H9 (cell line): ENCODE measurements at regions not wholly inside any gene's neighbourhood (a gene's known extent, or its start where the extent isn't known, plus 50 kb on each side); places are given as distances from the start of the nearest gene placed in this dataset.

ENCODE experiments used
- DNase-seq: peaks from one replicate; pipeline ENCODE4 v3.0.0-alpha.2; 2017
- H2AFZ ChIP-seq: one replicate; pipeline ENCODE4 v1.6.1; 2013; ENCODE audit warnings: mild to moderate bottlenecking, low read length, control low read depth, moderate library complexity
- H2AK5ac ChIP-seq: 2 replicates; pipeline ENCODE4 v1.6.1; 2013; ENCODE audit warnings: low read length, control low read depth, mixed read lengths; ENCODE audit not compliant: insufficient read length
- H2BK120ac ChIP-seq: one replicate; pipeline ENCODE4 v1.6.1; 2013; ENCODE audit warnings: low read depth, mild to moderate bottlenecking, low read length, control low read depth, inconsistent platforms; ENCODE audit not compliant: poor library complexity, severe bottlenecking
- H2BK12ac ChIP-seq: 2 replicates; pipeline ENCODE4 v1.6.1; 2013; ENCODE audit warnings: low read length, control low read depth, mixed read lengths, low read depth; ENCODE audit not compliant: insufficient read length
- H2BK15ac ChIP-seq: 2 replicates; pipeline ENCODE4 v1.6.1; 2013; ENCODE audit warnings: low read depth, low read length, control low read depth
- H2BK20ac ChIP-seq: one replicate; pipeline ENCODE4 v1.6.1; 2013; ENCODE audit warnings: low read depth, mild to moderate bottlenecking, low read length, control low read depth, inconsistent platforms; ENCODE audit not compliant: poor library complexity, severe bottlenecking
- H2BK5ac ChIP-seq: 2 replicates; pipeline ENCODE4 v1.6.1; 2013; ENCODE audit warnings: low read length, control low read depth, mixed read lengths; ENCODE audit not compliant: insufficient read length
- H3K14ac ChIP-seq: 2 replicates; pipeline ENCODE4 v1.6.1; 2013; ENCODE audit warnings: low read length, control low read depth; ENCODE audit not compliant: insufficient read depth
- H3K18ac ChIP-seq: 2 replicates; pipeline ENCODE4 v1.6.1; 2013; ENCODE audit warnings: low read depth, mild to moderate bottlenecking, mixed read lengths, low read length, control low read depth; ENCODE audit not compliant: insufficient read length
- H3K23ac ChIP-seq: 2 replicates; pipeline ENCODE4 v1.6.1; 2013; ENCODE audit warnings: low read length, control low read depth, mixed read lengths, low read depth; ENCODE audit not compliant: insufficient read length
- H3K23me2 ChIP-seq: 2 replicates; pipeline ENCODE4 v1.6.1; 2013; ENCODE audit warnings: low read depth, mild to moderate bottlenecking, mixed read lengths, low read length, control low read depth; ENCODE audit not compliant: insufficient read length, poor library complexity, severe bottlenecking
- H3K27ac ChIP-seq: 2 replicates; pipeline ENCODE4 v1.5.1; 2013; ENCODE audit warnings: low read length, control low read depth, mixed read lengths, low read depth; ENCODE audit not compliant: insufficient read length
- H3K27me3 ChIP-seq: 2 replicates; pipeline ENCODE4 v1.6.1; 2013; ENCODE audit warnings: low read length, control low read depth, inconsistent platforms; ENCODE audit not compliant: insufficient read depth
- H3K4ac ChIP-seq: 2 replicates; pipeline ENCODE4 v1.6.1; 2013; ENCODE audit warnings: low read depth, mild to moderate bottlenecking, control low read depth, inconsistent platforms, low read length, moderate library complexity
- H3K4me1 ChIP-seq: 2 replicates; pipeline ENCODE4 v1.6.1; 2013; ENCODE audit warnings: low read length, control low read depth, inconsistent platforms; ENCODE audit not compliant: insufficient read depth
- H3K4me2 ChIP-seq: 2 replicates; pipeline ENCODE4 v1.6.1; 2013; ENCODE audit warnings: low read length, control low read depth, mixed read lengths; ENCODE audit not compliant: insufficient read length, insufficient read depth
- H3K56ac ChIP-seq: 2 replicates; pipeline ENCODE4 v1.6.1; 2013; ENCODE audit warnings: low read depth, mild to moderate bottlenecking, mixed read lengths, low read length, control low read depth; ENCODE audit not compliant: insufficient read length
- H3K79me1 ChIP-seq: 2 replicates; pipeline ENCODE4 v1.6.1; 2013; ENCODE audit warnings: low read depth, mild to moderate bottlenecking, moderate library complexity, low read length, control low read depth, inconsistent platforms; ENCODE audit not compliant: insufficient read depth, poor library complexity, severe bottlenecking
- H3K79me2 ChIP-seq: 2 replicates; pipeline ENCODE4 v1.6.1; 2013; ENCODE audit warnings: low read length, control low read depth, inconsistent platforms; ENCODE audit not compliant: insufficient read depth
- H3K9ac ChIP-seq: 2 replicates; pipeline ENCODE4 v1.6.1; 2013; ENCODE audit warnings: low read length, control low read depth, mixed read lengths; ENCODE audit not compliant: insufficient read length; ENCODE audit errors: extremely low read depth
- H3K9me3 ChIP-seq: one replicate; pipeline ENCODE4 v1.6.1; 2013; ENCODE audit warnings: low read depth, low read length, inconsistent platforms; ENCODE audit not compliant: control insufficient read depth
- H3T11ph ChIP-seq: one replicate; pipeline ENCODE4 v1.6.1; 2013; ENCODE audit warnings: mild to moderate bottlenecking, low read length, control low read depth, inconsistent platforms
- H4K20me1 ChIP-seq: one replicate; pipeline ENCODE4 v1.6.1; 2013; ENCODE audit not compliant: control insufficient read depth, insufficient read length, insufficient read depth
- H4K5ac ChIP-seq: 2 replicates; pipeline ENCODE4 v1.6.1; 2013; ENCODE audit warnings: low read depth, mild to moderate bottlenecking, mixed read lengths, low read length, control low read depth; ENCODE audit not compliant: insufficient read length
- H4K8ac ChIP-seq: replicated peaks from 2 replicates; pipeline ENCODE4 v1.6.1; 2013; ENCODE audit warnings: low read length, control low read depth, mixed read lengths, low read depth; ENCODE audit not compliant: insufficient read length
- H4K91ac ChIP-seq: 2 replicates; pipeline ENCODE4 v1.6.1; 2013; ENCODE audit warnings: low read depth, mild to moderate bottlenecking, moderate library complexity, mixed read lengths, low read length, control low read depth; ENCODE audit not compliant: insufficient read length
- H3K27ac Mint-ChIP-seq, 3 experiments: 2 replicates in 2 of 3; 3 replicates in 1 of 3; pipeline ENCODE4 v1.8.0; 2020 to 2021; ENCODE audit warnings: mixed read lengths in 3 of 3, mild to moderate bottlenecking in 1 of 3, moderate library complexity in 1 of 3
- H3K27me3 Mint-ChIP-seq: 2 replicates; pipeline ENCODE4 v1.8.0; 2021; ENCODE audit warnings: low read depth, mild to moderate bottlenecking, moderate library complexity, mixed read lengths
- H3K36me3 Mint-ChIP-seq, 3 experiments: 2 replicates in 2 of 3; 3 replicates in 1 of 3; pipeline ENCODE4 v1.8.0; 2020 to 2021; ENCODE audit warnings: low read depth in 3 of 3, mixed read lengths in 3 of 3; ENCODE audit not compliant: insufficient read depth in 1 of 3
- H3K4me1 Mint-ChIP-seq, 2 experiments: 2 replicates each; pipeline ENCODE4 v1.8.0; 2020; ENCODE audit warnings: mixed read lengths in 2 of 2
- H3K4me3 Mint-ChIP-seq, 2 experiments: 2 replicates in 1 of 2; 3 replicates in 1 of 2; pipeline ENCODE4 v1.8.0; 2020 to 2021; ENCODE audit warnings: mild to moderate bottlenecking in 2 of 2, mixed read lengths in 2 of 2, moderate library complexity in 1 of 2
- H3K9me3 Mint-ChIP-seq, 2 experiments: 2 replicates in 1 of 2; 3 replicates in 1 of 2; pipeline ENCODE4 v1.8.0; 2020; ENCODE audit warnings: mild to moderate bottlenecking in 2 of 2, mixed read lengths in 2 of 2, moderate library complexity in 1 of 2
- CTCF ChIP-seq: fragments of 200-600 bp; sonication (generic); conservative IDR thresholded peaks from 3 replicates; pipeline ENCODE4 v1.8.0; 2021; ENCODE audit warnings: antibody characterized with exemption, mild to moderate bottlenecking
- WGBS: extraction: QIAGEN DNeasy Blood & Tissue Kit; methylation state at CpG from one replicate; pipeline ENCODE4 v1.1.7; 2013; ENCODE audit warnings: missing lambda C conversion rate, low lambda C conversion rate, mixed read lengths; ENCODE audit not compliant: insufficient read length; ENCODE audit errors: extremely low coverage; 5-methylcytosine and 5-hydroxymethylcytosine counted together

DNA sequence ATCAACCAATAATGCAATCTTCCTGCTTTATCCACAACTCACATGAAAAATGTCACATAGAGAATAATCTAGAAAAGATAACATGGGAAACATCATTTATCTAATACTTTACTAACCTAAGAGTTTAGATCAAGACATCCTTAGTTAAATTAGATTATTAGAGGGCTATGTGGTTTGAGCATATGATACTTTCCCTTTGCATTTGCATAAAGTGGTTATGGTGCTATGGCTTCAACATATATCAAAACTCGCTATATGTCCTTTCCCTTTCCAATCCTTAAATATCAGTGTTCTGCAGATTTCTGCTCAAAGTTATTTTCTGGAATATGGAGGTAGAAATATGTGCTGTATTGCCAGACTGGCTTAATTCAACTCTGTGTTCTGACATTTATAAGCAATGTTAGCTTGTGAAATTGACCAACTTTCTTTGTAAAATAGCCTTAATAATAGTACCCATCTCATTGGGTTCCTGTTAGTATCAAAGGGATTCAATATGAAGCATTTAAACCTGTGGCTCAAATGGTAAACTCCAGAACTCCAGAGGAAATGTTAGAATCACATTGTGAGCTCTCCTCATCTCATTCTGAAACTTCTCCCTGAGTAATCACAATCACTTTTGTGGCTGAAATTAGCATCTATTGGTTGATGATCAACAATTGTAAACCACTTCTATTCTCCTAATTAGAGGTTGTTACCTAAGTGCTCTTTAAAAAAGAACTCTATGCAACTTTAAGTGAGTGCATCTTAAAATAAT is 1089.9 kb upstream of the SLC39A10 start:
- Histone ChIP-seq H3K23ac (no peak overlapping the region), H2AK5ac (no peak overlapping the region), H4K5ac (no peak overlapping the region), H2BK5ac (no peak overlapping the region), H3K27me3 (no peaks in the 10 kb centered on the region), H3K9me3 (no peaks in the 10 kb centered on the region), H2AFZ (no peak overlapping the region), H3K79me2 (no peaks in the 10 kb centered on the region), H3K18ac (no peak overlapping the region), H3K4me1 (no peaks in the 10 kb centered on the region), H4K20me1 (no peaks in the 10 kb centered on the region), H3K23me2 (no peaks in the 10 kb centered on the region), H3K4me2 (no peak overlapping the region), H3K4ac (no peak overlapping the region), H3K14ac (no peak overlapping the region), H3K27ac (no peak overlapping the region), H3K79me1 (no peaks in the 10 kb centered on the region), H2BK12ac (no peak overlapping the region), H4K91ac (no peak overlapping the region), H2BK20ac (no peak overlapping the region), H2BK15ac (no peak overlapping the region), H3T11ph (no peak overlapping the region), H2BK120ac (no peak overlapping the region), H4K8ac (no peak overlapping the region), H3K56ac (no peak overlapping the region), H3K9ac (no peak overlapping the region)
- WGBS, result no CpG with 5 or more reads among the region's 1 CpG
- DNase-seq, result no peak
- H3K4me1 Mint-ChIP-seq, result no peaks in the 10 kb centered on the region
- H3K27me3 Mint-ChIP-seq, result no peaks in the 10 kb centered on the region; the same call in 1 of the 2 replicates
- H3K4me3 Mint-ChIP-seq, result no peak overlapping the region
- H3K27ac Mint-ChIP-seq, result no peak overlapping the region
- peaks cover 2 to 3% of the 10 kb centered on the region in 2 experiments; a peak in 2 of 5 replicates for H3K9me3 Mint-ChIP-seq
- H3K36me3 Mint-ChIP-seq, result no peaks in the 10 kb centered on the region
- no peak for TF ChIP-seq CTCF
